ENCODE measurements at regions not wholly inside any gene's neighbourhood (a gene's known extent, or its start where the extent isn't known, plus 50 kb on each side); places are given as distances from the start of the nearest gene placed in this dataset.

GRCh38 chr1:29474274-29475244, 238.2 kb downstream of the PTPRU start:
- no peak for DNase-seq

- no peak for DNase-seq
These were observed 237.0 kb downstream of the PTPRU start for GRCh38 chr1:29473161-29473855.

GRCh38 chr1:29471487-29472313, 235.4 kb downstream of the PTPRU start:
- DNase-seq, result no peak

- no peak for DNase-seq
These were observed 234.4 kb downstream of the PTPRU start for GRCh38 chr1:29470788-29471119.

GRCh38 chr1:29470087-29470787, 233.9 kb downstream of the PTPRU start:
- no peak for DNase-seq

GRCh38 chr1:29469457-29469856, 233.1 kb downstream of the PTPRU start:
- no peak for DNase-seq

GRCh38 chr1:29467989-29468900, 231.9 kb downstream of the PTPRU start:
- DNase-seq, result no peak

- no peak for DNase-seq
These were observed 229.9 kb downstream of the PTPRU start for GRCh38 chr1:29466258-29466657.

- DNase-seq, result no peak
These were observed 229.4 kb downstream of the PTPRU start for GRCh38 chr1:29465755-29466154.

- DNase-seq, result no peak
These were observed 225.8 kb downstream of the PTPRU start for GRCh38 chr1:29462096-29462495.

GRCh38 chr1:29461115-29461739, 224.9 kb downstream of the PTPRU start:
- DNase-seq, result no peak

GRCh38 chr1:29460694-29461093, 224.4 kb downstream of the PTPRU start:
- no peak for DNase-seq

GRCh38 chr1:29460041-29460610, 223.8 kb downstream of the PTPRU start:
- DNase-seq, result no peak

GRCh38 chr1:29459620-29459945, 223.3 kb downstream of the PTPRU start:
- DNase-seq, result no peak

GRCh38 chr1:29458737-29459619, 222.7 kb downstream of the PTPRU start:
- DNase-seq, result no peak

GRCh38 chr1:29457496-29458368, 221.4 kb downstream of the PTPRU start:
- DNase-seq, result no peak

GRCh38 chr1:29456685-29457435, 220.5 kb downstream of the PTPRU start:
- DNase-seq, result no peak

- DNase-seq, result no peak
These were observed 219.5 kb downstream of the PTPRU start for GRCh38 chr1:29455781-29456180.
